ENCODE measurements at regions not wholly inside any gene's neighbourhood (a gene's known extent, or its start where the extent isn't known, plus 50 kb on each side); places are given as distances from the start of the nearest gene placed in this dataset.

GRCh38 chr4:20464381-20464780, 212.7 kb downstream of the SLIT2 start:
- Histone ChIP-seq H3K9me3 (ENCODE audit: control insufficient read depth, low read depth, low read length) (no peaks in the 10 kb centered on the region), H2AFZ (ENCODE audit: low read length) (no peak overlapping the region), H2BK15ac (ENCODE audit: low read depth, low read length) (no peak overlapping the region), H3K4me1 (ENCODE audit: insufficient read depth, low read length) (no peaks in the 10 kb centered on the region), H3K23me2 (ENCODE audit: insufficient read length, low read depth, low read length, poor library complexity, severe bottlenecking) (no peaks in the 10 kb centered on the region), H3K9ac (ENCODE audit: extremely low read depth, insufficient read length, low read length) (no peak overlapping the region), H4K5ac (ENCODE audit: insufficient read length, low read depth, low read length) (no peak overlapping the region), H3K4ac (ENCODE audit: low read depth, low read length) (no peak overlapping the region), H2AK5ac (ENCODE audit: insufficient read length, low read length) (no peak overlapping the region), H2BK20ac (ENCODE audit: low read depth, low read length, poor library complexity, severe bottlenecking) (no peak overlapping the region), H4K91ac (ENCODE audit: insufficient read length, low read depth, low read length) (no peak overlapping the region), H3T11ph (ENCODE audit: low read length) (no peak overlapping the region), H3K14ac (ENCODE audit: insufficient read depth, low read length) (no peak overlapping the region), H3K23ac (ENCODE audit: insufficient read length, low read depth, low read length) (no peak overlapping the region), H2BK120ac (ENCODE audit: low read depth, low read length, poor library complexity, severe bottlenecking) (no peak overlapping the region), H3K56ac (ENCODE audit: insufficient read length, low read depth, low read length) (no peak overlapping the region), H2BK12ac (ENCODE audit: insufficient read length, low read depth, low read length) (no peak overlapping the region), H4K20me1 (ENCODE audit: control insufficient read depth, insufficient read depth, insufficient read length) (no peaks in the 10 kb centered on the region), H2BK5ac (ENCODE audit: insufficient read length, low read length) (no peak overlapping the region), H4K8ac (replicated peaks; ENCODE audit: insufficient read length, low read depth, low read length) (no peak overlapping the region), H3K79me2 (ENCODE audit: insufficient read depth, low read length) (no peaks in the 10 kb centered on the region), H3K27me3 (ENCODE audit: insufficient read depth, low read length) (no peaks in the 10 kb centered on the region), H3K18ac (ENCODE audit: insufficient read length, low read depth, low read length) (no peak overlapping the region), H3K79me1 (ENCODE audit: insufficient read depth, low read depth, low read length, poor library complexity, severe bottlenecking) (no peaks in the 10 kb centered on the region), H3K27ac (ENCODE audit: insufficient read length, low read depth, low read length) (no peak overlapping the region), H3K4me2 (ENCODE audit: insufficient read depth, insufficient read length, low read length) (no peak overlapping the region)
- Mint-ChIP-seq H3K27me3 (ENCODE audit: low read depth) (no peaks in the 10 kb centered on the region), H3K4me1 (no peaks in the 10 kb centered on the region), H3K27ac (no peak overlapping the region; a peak in 1 of 7 replicates), H3K36me3 (ENCODE audit: insufficient read depth in 1 of 3, low read depth in 3 of 3) (no peaks in the 10 kb centered on the region; a peak in 1 of 7 replicates), H3K9me3 (no peaks in the 10 kb centered on the region), H3K4me3 (no peak overlapping the region)
- TF ChIP-seq, protein P1, sequence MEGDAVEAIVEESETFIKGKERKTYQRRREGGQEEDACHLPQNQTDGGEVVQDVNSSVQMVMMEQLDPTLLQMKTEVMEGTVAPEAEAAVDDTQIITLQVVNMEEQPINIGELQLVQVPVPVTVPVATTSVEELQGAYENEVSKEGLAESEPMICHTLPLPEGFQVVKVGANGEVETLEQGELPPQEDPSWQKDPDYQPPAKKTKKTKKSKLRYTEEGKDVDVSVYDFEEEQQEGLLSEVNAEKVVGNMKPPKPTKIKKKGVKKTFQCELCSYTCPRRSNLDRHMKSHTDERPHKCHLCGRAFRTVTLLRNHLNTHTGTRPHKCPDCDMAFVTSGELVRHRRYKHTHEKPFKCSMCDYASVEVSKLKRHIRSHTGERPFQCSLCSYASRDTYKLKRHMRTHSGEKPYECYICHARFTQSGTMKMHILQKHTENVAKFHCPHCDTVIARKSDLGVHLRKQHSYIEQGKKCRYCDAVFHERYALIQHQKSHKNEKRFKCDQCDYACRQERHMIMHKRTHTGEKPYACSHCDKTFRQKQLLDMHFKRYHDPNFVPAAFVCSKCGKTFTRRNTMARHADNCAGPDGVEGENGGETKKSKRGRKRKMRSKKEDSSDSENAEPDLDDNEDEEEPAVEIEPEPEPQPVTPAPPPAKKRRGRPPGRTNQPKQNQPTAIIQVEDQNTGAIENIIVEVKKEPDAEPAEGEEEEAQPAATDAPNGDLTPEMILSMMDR (conservative IDR thresholded peaks at IDR 0.05), result no peak
- no peak for DNase-seq
- WGBS (ENCODE audit: extremely low coverage, insufficient read length, low lambda C conversion rate), result no CpG with 5 or more reads among the region's 5 CpGs
